Bone marrow (tissue), 2 donors: ENCODE measurements at regions not wholly inside any gene's neighbourhood (a gene's known extent, or its start where the extent isn't known, plus 50 kb on each side); places are given as distances from the start of the nearest gene placed in this dataset.
A peak's percentile ranks its signal among the peaks of the same experiment; 100 is the strongest.

Experiments used
- DNase-seq, 2 donors: peaks; one replicate each; lab custom pipeline; 2025; lab: John Stamatoyannopoulos, UW

DNA sequence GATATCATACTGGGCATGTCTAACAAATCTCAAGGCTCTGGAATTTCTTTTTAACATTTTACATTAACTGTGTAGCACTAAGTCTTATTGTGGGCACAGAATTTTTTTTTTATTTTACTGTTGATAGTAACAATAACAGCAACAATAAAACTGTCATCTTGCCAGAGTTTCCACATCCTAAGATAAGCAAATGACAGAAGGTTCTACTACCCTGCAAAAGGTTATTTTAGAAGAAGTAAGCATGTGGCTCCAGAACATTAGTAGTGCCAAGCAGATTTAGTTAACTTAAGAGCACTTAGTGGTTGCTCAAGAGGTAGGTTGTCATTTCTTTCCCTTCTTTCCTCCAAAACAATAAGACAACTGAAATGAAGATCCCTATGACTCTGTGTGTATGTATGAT is 743.0 kb upstream of the CBLB start:
- DNase-seq = no peak

DNA sequence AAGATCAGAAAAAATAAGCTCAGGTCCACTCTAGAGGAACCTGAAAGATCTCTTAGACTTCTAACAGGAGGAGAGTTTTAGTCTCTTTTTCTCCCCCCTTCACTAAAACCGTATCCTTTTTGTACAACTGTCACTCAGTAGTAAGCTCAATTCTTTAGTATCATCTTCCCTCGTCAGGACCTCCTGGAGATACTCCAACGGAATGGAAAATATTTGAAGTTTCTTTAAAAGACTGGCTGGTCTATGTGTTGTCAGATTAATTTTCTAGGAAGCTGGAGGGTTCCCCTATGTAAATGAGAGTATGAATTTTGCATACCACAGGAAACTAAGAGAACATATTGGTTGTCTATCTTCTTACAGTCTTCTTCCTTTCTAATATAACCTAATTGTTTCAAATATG is 747.7 kb upstream of the CBLB start:
- no peak for DNase-seq

DNA sequence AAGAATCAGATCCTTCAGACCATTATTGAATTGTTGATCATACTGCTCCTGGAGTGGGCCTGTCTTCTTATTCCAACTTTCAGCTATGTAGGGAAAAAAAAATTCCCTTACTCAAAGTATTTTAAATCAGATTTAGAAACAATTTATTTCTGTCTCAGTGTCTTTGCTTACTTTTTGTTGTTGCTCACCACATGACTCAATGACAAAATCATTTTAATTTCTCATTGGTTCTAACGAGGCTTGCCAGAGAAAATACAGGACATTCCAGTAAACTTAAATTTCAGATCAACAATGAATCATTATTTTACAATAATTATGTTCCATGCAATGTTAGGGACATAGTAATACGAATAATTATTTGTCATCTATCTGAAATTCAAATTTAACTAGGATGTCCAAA is 748.5 kb upstream of the CBLB start:
- DNase-seq = no peak

DNA sequence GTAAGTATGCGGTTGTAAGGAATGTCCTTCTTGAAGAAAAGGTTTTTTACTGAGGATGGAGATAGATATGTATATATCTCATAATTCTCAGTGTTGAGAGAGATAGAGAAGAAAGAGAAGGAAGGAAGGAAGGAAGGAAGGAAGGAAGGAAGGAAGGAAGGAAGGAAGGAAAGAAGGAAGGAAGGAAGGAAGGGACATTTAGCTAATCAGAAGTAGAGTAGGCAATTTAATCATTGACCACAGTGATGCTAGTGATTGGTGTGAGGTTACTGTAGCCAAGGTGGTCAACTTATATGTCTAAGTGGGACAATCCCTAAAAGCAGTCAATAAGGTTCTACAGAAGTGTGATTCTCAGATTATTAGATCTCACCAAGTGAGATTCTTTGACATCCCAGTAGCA is 751.8 kb upstream of the CBLB start:
- no peak for DNase-seq

DNA sequence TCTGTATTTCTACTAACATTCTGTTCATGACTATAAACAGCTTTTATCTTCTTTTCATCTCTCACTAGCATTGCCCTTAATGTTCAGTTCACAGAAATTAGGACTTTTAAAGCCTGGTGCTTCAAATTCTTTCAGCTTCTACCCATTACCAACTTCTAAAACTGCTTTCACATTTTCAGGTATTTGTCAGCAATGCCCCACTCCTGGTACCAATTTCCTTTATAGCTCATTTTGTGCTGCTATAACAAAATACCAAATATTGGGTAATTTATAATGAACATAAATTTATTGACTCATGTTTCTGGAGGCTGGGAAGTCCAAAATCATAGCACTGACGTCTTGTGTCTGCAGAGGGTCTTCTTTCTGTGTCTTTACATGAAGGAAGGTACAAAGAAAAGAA is 753.1 kb upstream of the CCDC54 start:
- DNase-seq = no peak

DNA sequence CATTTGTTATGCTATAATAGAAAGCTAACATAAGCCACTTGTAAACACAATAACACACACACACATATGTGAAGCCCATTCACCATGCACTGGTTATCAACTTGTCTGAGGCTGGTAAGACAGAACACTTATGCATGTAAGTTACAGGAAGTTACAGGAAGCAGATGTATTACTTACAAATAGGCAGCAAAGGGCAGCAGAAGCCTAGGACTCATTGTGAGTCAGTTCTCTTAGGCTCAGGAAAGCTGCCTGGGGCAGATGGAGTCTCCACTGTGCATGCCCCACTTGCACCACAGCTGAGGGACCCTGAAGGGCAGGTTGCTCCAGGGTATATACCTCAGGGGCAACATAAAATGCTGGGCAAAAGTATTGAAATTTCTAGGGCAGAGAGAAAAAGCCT is 748.8 kb upstream of the CCDC54 start:
- DNase-seq = peak in 1 of 2 donors; percentile 78

DNA sequence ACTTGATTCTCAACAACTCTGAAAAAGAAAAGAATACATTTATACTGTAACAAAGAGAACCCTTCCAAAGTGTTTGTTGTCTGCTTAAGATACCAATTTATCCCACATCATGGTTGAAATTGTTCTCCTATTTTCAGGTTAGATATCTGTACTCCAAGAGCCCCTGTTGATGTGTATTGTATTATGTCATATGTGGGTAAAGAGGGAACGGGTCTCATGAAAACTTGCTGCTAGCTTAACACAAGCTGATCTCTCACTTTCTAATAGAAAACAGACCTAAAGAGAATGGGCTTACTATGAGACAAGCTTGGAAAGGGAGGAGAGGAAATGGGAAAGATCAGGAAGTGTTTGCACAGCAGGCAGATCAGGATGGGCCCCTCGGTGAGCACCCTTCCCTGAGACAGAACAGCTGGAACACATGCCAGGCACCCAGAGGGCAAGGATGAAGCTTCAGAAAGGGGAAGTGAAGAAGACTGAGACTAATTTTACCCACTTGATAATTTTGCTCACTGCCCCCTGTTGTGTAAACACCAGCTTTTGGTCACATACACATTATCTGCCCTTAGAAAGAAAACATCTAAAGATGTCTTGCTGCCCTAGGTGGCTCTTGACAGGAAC is 747.9 kb upstream of the CCDC54 start:
- DNase-seq = no peak

DNA sequence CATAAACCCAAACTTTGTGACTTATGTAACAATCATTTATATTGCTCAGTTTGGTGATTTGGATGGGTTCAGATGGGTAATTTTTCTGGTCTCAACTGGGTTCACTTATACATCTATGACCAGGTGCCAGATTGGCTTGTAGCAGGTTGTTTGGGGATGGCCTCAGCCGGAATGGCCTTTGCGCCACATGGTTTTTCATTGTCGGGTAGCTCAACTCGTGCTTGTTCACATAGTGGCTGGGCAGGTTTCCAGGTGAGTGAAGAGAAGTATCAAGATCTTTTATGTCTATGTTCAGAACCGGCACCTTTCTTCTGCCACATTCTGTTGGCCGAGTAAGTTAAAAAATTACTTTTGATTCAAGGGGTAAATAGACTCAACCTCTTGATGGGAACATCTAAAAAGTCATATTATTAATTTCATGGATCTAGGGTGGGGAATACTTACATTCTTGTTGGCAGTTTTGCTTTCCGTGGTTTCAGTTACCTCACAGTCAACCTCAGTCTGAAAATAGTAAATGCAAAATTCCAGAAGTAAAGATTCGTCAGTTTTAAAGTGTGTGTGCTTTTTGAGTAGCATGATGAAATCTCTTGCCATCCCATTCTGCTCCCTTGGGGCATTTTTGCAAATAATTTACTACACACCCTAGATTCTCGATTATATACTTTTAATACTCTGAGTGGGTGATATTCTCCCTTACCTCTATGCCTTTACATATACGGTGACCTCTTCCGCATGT is 745.7 kb upstream of the CCDC54 start:
- no peak for DNase-seq

DNA sequence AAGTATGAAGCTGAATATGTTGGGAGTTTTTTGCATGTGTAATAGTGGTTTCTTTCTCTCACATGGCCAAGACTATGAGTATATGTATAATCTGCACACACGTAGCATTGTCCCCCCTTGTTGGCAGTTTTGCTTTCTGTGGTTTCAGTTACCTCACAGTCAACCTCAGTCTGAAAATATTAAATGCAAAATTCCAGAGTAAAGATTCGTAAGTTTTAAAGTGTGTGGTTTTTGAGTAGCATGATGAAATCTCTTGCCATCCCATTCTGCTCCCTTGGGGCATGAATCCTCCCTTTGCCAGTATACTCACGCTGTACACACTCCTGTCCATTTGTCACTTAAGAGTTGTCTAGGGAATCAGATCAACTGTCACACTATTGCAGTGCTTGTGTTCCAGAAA is 742.0 kb upstream of the CCDC54 start:
- no peak for DNase-seq

DNA sequence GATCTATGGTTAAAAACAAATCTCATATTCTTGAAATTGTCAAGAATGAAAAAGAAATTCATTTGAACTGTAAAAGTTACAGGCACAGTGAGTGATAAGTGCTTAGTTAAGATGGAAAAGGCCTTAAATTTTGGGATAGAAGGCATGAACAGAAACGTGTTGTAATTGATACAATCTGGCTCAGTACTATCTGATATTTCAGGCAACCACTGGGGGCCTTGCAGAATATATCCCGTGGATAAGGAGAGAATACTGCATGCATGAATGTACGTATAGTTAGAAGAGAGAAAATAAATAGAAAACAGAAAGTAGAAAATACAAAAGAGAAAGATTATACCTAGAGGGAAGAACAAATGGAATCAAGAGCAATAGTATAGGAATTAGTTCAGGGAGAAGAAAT is 741.4 kb upstream of the CCDC54 start:
- DNase-seq = no peak

DNA sequence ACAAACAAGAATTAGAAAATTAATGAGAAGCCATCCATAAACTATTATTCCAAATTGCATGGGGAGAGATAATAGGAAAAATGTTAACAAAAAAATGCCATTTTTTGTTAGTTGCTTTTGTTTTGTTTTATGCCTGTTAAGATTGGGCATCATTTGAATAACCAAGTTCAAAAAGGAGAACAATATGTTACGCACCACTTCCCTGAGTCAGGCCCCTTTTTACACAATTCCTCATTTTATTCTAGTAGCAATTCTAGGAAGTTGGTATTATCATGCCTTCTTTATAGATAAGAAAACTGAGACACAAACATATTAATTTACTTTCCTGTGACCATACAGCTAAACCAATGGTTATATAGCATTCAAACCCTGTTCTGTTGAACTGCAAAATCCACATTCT is 736.9 kb upstream of the CCDC54 start:
- DNase-seq = no peak

DNA sequence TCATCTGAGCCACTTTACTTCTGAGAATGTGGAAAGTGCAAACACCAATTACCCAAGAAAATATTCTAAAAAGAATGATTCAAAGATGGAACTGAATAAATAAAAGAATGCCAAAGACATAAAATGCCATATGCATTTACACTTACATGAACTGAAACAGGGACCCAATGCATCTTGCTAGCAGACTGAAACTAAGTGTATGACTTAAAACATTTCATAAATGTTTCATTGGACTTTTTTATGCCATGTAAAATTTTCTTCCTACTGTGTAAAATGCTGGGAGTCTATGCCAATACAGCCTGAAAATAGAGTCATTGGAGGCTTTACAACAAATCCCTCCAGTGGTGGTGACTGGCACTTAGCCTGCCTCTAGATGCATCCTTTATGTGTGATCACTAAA is 735.1 kb upstream of the CCDC54 start:
- DNase-seq = no peak

DNA sequence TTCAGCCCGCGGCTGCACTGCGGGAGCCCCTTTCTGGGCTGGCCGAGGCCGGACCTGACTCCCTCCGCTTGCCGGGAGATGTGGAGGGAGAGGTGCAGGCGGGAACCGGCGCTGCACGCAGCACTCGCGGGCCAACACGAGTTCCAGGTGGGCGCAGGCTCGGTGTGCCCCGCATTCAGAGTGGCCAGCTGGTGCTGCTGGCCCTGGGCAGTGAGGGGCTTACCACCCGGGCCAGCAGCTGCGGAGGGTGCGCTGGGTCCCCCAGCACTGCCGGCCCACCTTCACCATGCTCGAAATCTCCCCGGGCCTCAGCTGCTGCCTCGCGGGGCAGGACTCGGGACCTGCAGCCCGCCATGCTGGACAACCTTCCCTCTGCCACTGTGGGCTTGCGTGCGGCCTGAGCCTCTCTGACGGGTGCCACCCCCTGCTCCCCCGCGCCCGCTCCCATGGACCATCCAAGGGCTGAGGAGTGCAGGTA is 733.5 kb upstream of the CCDC54 start:
- no peak for DNase-seq

DNA sequence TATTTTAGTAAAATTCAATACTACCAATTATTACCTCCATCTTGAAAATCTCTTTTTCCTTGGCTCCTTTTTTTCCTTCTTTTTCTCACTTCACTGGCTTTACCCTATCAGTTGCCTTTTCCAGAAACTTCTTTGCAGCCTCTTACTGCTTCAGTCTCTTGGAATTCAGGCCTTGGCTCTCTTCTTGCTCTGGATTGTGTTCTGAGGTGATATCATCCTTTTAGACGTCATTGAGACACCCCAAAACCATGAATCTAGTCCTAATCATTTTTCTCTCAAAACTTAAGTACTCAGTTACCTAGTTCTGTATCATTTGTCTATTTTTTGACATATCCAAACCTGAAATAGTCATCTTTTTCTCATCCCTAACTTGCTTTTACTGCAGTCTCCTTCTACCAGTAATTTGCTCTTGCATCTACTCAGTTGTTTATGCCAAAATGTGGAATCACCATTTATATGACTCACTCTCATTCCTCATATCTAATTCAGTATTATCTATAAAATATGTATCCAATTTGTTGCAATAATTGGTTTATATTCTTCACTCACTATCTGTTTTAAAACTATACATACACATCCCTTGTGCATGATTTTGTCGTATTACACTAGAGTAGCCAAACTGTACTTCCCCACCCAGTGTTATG is 703.2 kb upstream of the CCDC54 start:
- DNase-seq = no peak

DNA sequence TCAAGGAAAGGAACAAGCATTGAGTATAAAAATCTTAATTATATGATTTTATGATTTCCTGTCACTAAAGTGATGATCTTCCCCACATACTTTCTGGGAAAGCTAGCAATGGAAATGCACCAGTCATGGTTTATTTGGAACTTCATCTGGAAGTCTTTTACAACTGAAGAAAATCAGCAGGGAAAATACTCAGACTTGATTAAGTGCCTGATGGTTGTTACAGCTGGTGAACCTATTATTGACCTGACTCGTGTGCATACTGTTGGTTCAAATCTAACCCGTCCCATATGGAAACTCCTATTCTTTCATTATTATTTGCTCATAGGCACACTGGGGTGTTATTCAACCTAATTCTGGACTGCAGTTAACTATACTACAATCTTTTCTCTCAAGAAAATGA is 701.8 kb upstream of the CCDC54 start:
- DNase-seq = no peak

DNA sequence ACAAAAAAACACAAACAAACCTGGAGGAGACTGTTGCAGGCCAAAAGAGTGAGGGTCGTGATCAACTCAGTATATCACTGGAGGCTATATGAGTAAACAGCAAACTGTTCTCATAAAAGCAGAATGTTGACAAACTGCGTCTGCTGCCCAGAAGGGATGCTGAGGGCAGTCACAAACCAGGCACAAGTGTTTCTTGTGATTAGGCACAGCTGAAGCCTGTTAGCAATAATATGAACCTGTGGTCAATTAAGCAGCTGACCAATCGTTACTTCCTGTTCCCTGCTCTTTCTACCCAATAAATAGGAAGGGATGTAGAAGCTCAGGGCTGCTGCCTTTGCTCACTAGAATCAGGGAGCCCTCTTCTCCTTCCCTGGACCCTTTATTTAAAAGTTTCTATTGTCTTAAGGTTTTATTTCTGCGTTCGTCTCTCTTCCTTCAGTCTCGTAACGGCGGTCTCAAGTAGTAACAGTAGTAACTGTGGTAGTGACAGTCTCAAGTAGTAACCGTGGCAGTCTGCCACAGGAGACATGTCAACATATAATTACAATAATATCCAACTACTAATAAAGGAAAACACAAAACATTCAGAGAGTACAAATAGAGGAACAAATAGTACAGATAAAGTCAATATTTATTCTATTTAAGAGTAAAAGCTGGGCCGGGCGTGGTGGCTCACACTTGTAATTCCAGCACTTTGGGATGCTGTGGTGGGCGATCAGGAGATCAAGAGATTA is 698.4 kb upstream of the CCDC54 start:
- DNase-seq = no peak

DNA sequence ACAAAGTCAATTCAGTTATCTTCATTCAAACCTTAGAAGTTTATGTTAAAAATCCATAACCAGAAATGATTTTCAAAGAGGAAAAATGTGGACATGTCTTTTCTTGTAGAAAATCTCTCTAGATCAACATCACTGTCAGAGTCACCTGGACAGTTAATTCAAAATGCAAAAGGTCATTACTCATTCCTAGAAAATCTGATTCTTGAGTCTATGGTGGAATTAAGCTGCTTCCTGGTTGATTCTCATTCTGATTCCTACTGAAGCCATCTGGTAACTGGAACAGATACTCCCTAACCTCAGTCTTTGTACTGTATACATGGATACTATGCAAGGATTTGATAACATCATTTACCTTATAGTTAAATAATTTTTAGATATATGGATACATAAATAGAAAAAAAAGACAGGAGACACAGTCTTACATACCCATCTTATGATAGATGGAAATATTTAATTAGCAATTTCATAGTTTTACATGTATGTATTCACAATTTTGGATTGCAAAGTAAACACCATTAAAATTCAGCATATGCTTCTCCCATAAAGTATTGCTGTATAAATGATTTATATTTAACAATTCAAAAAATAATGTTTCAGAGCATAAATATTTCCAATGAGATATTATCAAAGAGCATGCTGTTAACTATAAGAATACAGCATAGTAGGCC is 693.2 kb upstream of the CCDC54 start:
- no peak for DNase-seq

DNA sequence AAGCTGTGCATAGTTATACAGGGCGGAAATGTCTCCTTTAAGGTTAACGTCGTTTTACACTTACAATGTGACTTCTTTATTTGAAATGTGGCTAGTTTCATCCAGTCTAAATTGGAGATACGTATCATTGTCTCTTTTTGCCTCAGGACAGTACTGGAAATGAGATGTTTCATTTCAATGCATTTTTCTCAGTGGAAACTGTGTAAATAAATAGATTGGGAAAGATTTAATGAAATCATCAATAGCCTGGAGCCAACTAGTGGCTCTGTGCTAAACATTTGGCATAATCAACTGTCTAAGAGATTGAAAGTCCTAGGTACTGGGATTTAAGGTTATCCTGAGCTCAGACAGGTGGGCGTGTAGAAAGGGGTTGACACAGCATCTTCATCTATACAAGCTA is 691.5 kb upstream of the CCDC54 start:
- DNase-seq = no peak

DNA sequence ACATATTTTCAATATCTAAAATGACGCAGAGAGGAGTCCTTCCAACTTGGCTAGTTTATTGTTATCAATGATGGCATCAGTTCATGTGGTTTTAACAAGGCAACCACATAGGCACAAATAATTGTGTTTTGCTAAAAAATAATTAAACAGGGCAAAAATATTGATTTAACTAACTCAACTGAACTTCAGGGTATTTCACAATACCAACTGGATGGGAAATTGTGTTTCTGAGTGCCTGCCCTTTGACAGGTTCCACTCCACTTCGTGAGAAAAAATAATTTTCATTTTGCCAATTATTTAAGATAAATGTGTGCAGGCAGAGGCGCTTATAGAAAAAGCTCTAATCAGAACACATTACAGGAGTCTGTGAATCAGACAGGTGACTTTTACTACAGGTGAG is 689.3 kb upstream of the CCDC54 start:
- DNase-seq = no peak

DNA sequence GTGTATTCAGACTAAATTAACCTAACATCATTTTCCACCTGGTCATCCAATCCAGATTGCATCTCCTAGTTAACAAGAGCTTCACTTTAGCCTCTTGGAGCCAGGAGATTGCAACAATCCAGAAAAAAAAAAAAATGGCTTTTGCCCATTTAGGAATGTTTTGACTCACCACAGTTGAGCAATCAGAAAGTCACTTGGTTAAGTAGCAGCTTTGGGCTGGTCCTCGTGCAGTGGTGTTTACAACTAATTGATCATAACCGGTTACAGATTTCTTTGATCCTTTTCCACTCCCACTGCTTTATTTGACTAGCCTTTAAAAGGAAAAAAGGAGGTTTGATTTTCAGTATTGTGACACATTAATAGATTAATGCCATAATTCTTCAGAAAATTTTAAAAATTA is 688.8 kb upstream of the CCDC54 start:
- no peak for DNase-seq

DNA sequence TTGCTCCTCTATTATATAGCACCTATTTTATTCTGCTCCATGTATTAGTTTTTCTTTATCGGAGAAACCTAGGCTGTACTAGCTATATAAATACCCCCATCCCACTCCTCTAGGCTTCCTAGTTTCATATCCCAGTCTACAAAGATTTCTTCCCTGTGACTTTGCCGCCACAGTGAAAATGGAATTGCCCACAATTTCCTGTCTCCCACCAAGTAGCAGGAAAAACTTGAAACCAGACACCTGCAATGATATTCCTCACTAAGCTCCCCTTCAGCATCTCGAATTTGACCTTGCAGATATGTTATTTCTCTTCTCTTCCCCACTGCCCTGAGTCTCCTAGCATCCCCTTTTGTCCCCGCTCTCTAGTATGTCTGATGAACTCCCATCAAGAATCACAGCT is 685.8 kb upstream of the CCDC54 start:
- no peak for DNase-seq

DNA sequence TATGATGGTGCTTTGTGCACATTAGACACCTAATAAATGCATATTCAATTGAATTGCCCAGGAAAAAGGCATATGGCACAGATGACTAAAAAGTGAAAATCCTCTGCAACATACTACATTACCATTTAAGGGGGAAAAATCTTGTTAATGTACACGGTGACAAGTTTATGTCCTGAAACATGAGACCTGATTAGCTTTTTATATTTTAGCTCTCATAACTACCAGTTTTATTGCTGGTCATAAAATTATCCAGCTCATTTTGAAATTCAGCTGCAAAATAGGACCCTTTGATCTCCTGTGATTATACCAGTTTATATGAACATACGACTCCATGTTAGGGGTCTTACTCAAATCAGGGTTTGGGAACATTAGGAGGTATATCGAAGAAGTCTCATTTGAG is 684.6 kb upstream of the CCDC54 start:
- DNase-seq = no peak
